ENCODE measurements at regions not wholly inside any gene's neighbourhood (a gene's known extent, or its start where the extent isn't known, plus 50 kb on each side); places are given as distances from the start of the nearest gene placed in this dataset.

- ATAC-seq (no peak), DNase-seq (no peak)
- Histone ChIP-seq H3K27ac (no peak overlapping the region), H3K36me3 (no peaks in the 10 kb centered on the region), H3K27me3 (peaks cover 35% of the 10 kb centered on the region), H3K9me3 (no peaks in the 10 kb centered on the region), H3K4me3 (no peak overlapping the region), H3K4me1 (no peaks in the 10 kb centered on the region)
- no peak for TF ChIP-seq CTCF (IDR thresholded peaks at IDR 0.05)
- intact Hi-C loops (cut with DNase I), result no loop called here
Observed at GRCh38 chr6:28585335-28585734, 59.7 kb downstream of the GPX5 start.

DNA sequence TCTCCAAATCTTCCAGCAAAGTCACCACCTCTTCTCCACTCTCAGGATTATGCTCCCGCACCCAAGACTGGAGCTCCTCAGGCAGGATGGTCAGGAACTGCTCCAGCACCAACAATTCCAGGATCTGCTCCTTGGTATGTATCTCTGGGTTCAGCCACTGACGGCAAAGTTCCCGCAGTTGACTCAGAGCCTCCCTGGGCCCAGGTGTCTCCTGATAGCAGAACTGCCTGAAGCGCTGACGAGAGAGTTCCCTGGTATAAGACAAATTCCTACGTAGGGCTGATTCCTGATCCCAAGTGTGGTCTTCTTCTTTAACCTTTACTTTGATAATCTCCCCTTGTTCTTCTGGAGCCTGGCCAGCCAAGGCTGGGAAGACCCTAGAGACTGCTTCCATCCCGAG, 60.6 kb downstream of the GPX5 start:
- Histone ChIP-seq H3K4me1 (no peaks in the 10 kb centered on the region), H3K36me3 (no peaks in the 10 kb centered on the region), H3K27ac (peak overlapping the region; percentile 71), H3K4me3 (peak overlapping the region; percentile 57), H3K9me3 (no peaks in the 10 kb centered on the region), H3K27me3 (peaks cover 44% of the 10 kb centered on the region)
- no peak for TF ChIP-seq CTCF (IDR thresholded peaks at IDR 0.05)
- ATAC-seq (no peak), DNase-seq (no peak)
- intact Hi-C loops (cut with DNase I), result no loop called here

GRCh38 chr6:28586962-28587745, 61.5 kb downstream of the GPX5 start:
- no peak for TF ChIP-seq CTCF (IDR thresholded peaks at IDR 0.05)
- ATAC-seq (peak; percentile 98), DNase-seq (peak; percentile 90)
- peak overlapping the region; percentile 57 for H3K4me3 ChIP-seq
- H3K4me1 ChIP-seq, result no peaks in the 10 kb centered on the region
- no peaks in the 10 kb centered on the region for H3K36me3 ChIP-seq
- H3K27ac ChIP-seq, result peak overlapping the region; percentile 71
- H3K9me3 ChIP-seq, result no peaks in the 10 kb centered on the region
- H3K27me3 ChIP-seq, result peaks cover 49% of the 10 kb centered on the region
- intact Hi-C loops (cut with DNase I), result no loop called here

- H3K36me3 ChIP-seq, result no peaks in the 10 kb centered on the region
- H3K9me3 ChIP-seq, result no peaks in the 10 kb centered on the region
- H3K4me1 ChIP-seq, result no peaks in the 10 kb centered on the region
- H3K4me3 ChIP-seq, result peak overlapping the region; percentile 57
- H3K27ac ChIP-seq, result no peak overlapping the region
- no peak for ATAC-seq
- no peak for DNase-seq
- intact Hi-C loops (cut with DNase I), result no loop called here
- peaks cover 51% of the 10 kb centered on the region for H3K27me3 ChIP-seq
- TF ChIP-seq CTCF (IDR thresholded peaks at IDR 0.05), result no peak
Observed at GRCh38 chr6:28587746-28588075, 62.0 kb downstream of the GPX5 start.

- no peaks in the 10 kb centered on the region for H3K36me3 ChIP-seq
- peaks cover 58% of the 10 kb centered on the region for H3K27me3 ChIP-seq
- ATAC-seq, result no peak
- no peak overlapping the region for H3K4me3 ChIP-seq
- intact Hi-C loops (cut with DNase I), result no loop called here
- no peak overlapping the region for H3K27ac ChIP-seq
- H3K4me1 ChIP-seq, result no peaks in the 10 kb centered on the region
- TF ChIP-seq CTCF (IDR thresholded peaks at IDR 0.05), result no peak
- no peaks in the 10 kb centered on the region for H3K9me3 ChIP-seq
- DNase-seq, result no peak
Observed at GRCh38 chr6:28588666-28589065, 63.0 kb downstream of the GPX5 start.
